Esophagus squamous epithelium (tissue), 5 donors: ENCODE measurements at regions not wholly inside any gene's neighbourhood (a gene's known extent, or its start where the extent isn't known, plus 50 kb on each side); places are given as distances from the start of the nearest gene placed in this dataset.

Source experiments
- DNase-seq: peaks from one replicate; lab custom pipeline; 2025; lab: John Stamatoyannopoulos, UW
- H3K27ac ChIP-seq, 4 donors: fragments of 200-600 bp; sonication (generic); one replicate each; pipeline ENCODE4 v1.5.1; 2016 to 2019; ENCODE audit warnings: mild to moderate bottlenecking in 1 of 4
- H3K27me3 ChIP-seq, 4 donors: fragments of 200-600 bp; sonication (generic); 1 replicate in 3 of 4; 2 replicates in 1 of 4; pipeline versions ENCODE4 v1.5.1 to v1.6.0; 2017 to 2021; ENCODE audit warnings: antibody characterized with exemption in 1 of 4
- H3K36me3 ChIP-seq, 3 donors: fragments of 200-600 bp; sonication (generic); one replicate each; pipeline ENCODE4 v1.5.1; 2016 to 2019
- H3K4me1 ChIP-seq, 3 donors: fragments of 200-600 bp; sonication (generic); one replicate each; pipeline ENCODE4 v1.5.1; 2017 to 2019
- H3K4me3 ChIP-seq, 4 donors: fragments of 200-600 bp; sonication (generic); 1 replicate in 3 of 4; 2 replicates in 1 of 4; pipeline ENCODE4 v1.5.1; 2016 to 2019; ENCODE audit warnings: mild to moderate bottlenecking in 2 of 4, moderate library complexity in 1 of 4
- H3K9me3 ChIP-seq, 3 donors: fragments of 200-600 bp; sonication (generic); one replicate each; pipeline ENCODE4 v1.5.1; 2016 to 2019
- POLR2A ChIP-seq, 4 donors: fragments of 450-650 bp; IDR thresholded peaks; one replicate each; pipeline ENCODE4 v1.6.1; 2017; ENCODE audit warnings: antibody characterized with exemption in 4 of 4, mild to moderate bottlenecking in 4 of 4, moderate library complexity in 3 of 4
- WGBS, 2 donors: methylation state at CpG; one replicate each; pipeline ENCODE4 v1.1.5; 2018; 5-methylcytosine and 5-hydroxymethylcytosine counted together
- intact Hi-C: fragments of 100-400 bp; cut with DNase I; formaldehyde crosslinking; loops from one replicate; pipeline ENCODE4 v1.15.0; 2022
- TF ChIP-seq, protein P1 (sequence below), 6 experiments: fragments of 450-650 bp in 4 of 6; fragments of 200-600 bp in 2 of 6; sonication (generic) in 2 of 6; IDR thresholded peaks; one replicate each; pipeline ENCODE4 v1.5.1; 2016 to 2019; ENCODE audit warnings: antibody characterized with exemption in 6 of 6, mild to moderate bottlenecking in 4 of 6, moderate library complexity in 4 of 6
- donor health status: DM: yes; HTN: yes; CAD: no.

DNA sequence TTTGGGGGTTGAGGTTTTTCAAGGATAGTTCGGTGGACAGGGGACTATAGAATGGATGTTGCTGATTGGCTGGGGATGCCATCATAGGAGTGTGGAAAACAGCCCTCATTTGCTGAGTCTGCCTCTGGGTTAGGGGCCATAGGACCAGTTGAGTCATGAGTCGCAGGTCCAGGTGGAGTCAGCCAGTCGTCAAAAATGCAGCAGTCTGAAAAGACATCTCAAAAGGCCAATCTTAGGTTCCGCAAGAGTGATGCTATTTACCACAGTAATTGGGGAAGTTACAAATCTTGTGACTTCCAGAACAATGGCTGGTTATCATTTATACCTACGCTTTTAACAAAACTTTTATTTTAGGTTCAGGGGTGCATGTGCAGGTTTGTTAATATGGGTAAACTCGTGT is 276.0 kb upstream of the DMRT1 start:
- peaks cover 0 to 20% (median 3%) of the 10 kb centered on the region in 3 donors for H3K4me1 ChIP-seq
- DNase-seq: no peak
- intact Hi-C loops: no loop called here
- no peaks in the 10 kb centered on the region for H3K9me3 ChIP-seq
- H3K36me3 ChIP-seq: peaks cover 0 to 13% (median 0%) of the 10 kb centered on the region in 3 donors
- H3K4me3 ChIP-seq: no peak overlapping the region
- TF ChIP-seq, protein P1, sequence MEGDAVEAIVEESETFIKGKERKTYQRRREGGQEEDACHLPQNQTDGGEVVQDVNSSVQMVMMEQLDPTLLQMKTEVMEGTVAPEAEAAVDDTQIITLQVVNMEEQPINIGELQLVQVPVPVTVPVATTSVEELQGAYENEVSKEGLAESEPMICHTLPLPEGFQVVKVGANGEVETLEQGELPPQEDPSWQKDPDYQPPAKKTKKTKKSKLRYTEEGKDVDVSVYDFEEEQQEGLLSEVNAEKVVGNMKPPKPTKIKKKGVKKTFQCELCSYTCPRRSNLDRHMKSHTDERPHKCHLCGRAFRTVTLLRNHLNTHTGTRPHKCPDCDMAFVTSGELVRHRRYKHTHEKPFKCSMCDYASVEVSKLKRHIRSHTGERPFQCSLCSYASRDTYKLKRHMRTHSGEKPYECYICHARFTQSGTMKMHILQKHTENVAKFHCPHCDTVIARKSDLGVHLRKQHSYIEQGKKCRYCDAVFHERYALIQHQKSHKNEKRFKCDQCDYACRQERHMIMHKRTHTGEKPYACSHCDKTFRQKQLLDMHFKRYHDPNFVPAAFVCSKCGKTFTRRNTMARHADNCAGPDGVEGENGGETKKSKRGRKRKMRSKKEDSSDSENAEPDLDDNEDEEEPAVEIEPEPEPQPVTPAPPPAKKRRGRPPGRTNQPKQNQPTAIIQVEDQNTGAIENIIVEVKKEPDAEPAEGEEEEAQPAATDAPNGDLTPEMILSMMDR (IDR thresholded peaks at IDR 0.05): no peak
- TF ChIP-seq POLR2A (IDR thresholded peaks at IDR 0.05): no peak
- H3K27ac ChIP-seq: no peak overlapping the region
- H3K27me3 ChIP-seq: no peaks in the 10 kb centered on the region
- 80 to 86% methylated on average over 6 of the region's 6 CpGs for WGBS, 2 donors

DNA sequence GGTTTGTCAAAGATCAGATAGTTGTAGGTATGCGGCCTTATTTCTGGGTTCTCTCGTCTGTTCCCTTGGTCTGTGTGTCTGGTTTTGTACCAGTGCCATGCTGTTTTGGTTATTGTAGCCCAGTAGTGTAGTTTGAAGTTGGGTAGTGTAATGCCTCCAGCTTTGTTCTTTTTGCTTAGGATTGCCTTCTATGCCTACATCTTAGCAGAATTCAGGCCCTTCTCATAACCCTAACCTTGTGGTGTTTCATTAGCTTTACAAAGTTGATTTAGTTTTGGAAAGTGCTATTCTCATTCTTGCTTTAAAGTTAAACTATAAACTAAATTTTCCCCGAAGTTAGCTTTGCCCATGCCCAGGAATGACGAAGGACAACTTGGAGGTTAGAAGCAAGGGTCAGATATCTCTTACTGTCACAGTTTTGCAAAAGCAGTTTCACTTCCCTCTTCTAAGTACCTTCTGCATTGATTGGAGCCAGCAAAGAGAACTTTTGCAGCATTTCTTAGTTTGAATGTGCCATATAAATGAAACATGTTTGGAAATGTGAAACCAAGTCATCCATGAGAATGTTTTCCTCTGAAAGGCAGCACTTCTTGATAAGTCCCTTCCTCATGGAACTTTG is 274.3 kb upstream of the DMRT1 start:
- TF ChIP-seq POLR2A (IDR thresholded peaks at IDR 0.05): no peak
- TF ChIP-seq, protein P1 (IDR thresholded peaks at IDR 0.05): no peak
- WGBS, 2 donors: 90 to 92% methylated on average over 4 of the region's 4 CpGs
- no peaks in the 10 kb centered on the region for H3K27me3 ChIP-seq
- peaks cover 0 to 24% (median 3%) of the 10 kb centered on the region in 3 donors for H3K4me1 ChIP-seq
- H3K27ac ChIP-seq: no peak overlapping the region
- H3K9me3 ChIP-seq: no peaks in the 10 kb centered on the region
- no peak overlapping the region for H3K4me3 ChIP-seq
- intact Hi-C loops: no loop called here
- peaks cover 0 to 13% (median 0%) of the 10 kb centered on the region in 3 donors for H3K36me3 ChIP-seq
- DNase-seq: no peak

DNA sequence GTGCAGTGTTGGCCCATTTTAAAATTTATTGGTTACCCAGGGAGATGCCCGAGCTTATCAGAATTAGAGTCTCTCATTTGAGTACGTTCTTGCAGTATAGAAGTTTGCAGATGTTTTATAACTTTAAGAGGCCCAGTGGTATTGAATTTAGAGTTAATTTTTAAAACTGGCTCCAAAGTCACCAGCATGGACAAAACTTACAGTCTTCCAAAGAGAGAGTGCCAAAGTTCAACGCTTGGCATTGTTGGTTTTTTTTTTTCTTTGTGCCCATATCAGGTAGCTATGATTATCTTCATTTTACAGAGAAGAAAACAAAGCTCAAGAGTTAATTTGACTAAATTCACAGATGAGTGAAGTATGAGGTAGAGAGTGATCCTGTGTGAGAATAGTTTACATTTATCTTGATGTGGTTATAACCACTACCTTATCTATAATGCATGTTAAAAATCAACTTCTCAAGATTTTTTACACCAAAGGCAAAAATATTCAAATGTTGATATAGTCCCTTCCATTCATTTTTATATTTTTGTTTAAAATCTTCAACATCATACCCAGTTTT is 273.7 kb upstream of the DMRT1 start:
- intact Hi-C loops: no loop called here
- peaks cover 0 to 13% (median 0%) of the 10 kb centered on the region in 3 donors for H3K36me3 ChIP-seq
- TF ChIP-seq, protein P1 (IDR thresholded peaks at IDR 0.05): no peak
- no peak for TF ChIP-seq POLR2A (IDR thresholded peaks at IDR 0.05)
- no peaks in the 10 kb centered on the region for H3K27me3 ChIP-seq
- H3K4me1 ChIP-seq: peaks cover 0 to 30% (median 3%) of the 10 kb centered on the region in 3 donors
- H3K9me3 ChIP-seq: no peaks in the 10 kb centered on the region
- DNase-seq: no peak
- no peak overlapping the region for H3K27ac ChIP-seq
- WGBS, 2 donors: 73 to 85% methylated on average over 3 of the region's 3 CpGs
- no peak overlapping the region for H3K4me3 ChIP-seq

DNA sequence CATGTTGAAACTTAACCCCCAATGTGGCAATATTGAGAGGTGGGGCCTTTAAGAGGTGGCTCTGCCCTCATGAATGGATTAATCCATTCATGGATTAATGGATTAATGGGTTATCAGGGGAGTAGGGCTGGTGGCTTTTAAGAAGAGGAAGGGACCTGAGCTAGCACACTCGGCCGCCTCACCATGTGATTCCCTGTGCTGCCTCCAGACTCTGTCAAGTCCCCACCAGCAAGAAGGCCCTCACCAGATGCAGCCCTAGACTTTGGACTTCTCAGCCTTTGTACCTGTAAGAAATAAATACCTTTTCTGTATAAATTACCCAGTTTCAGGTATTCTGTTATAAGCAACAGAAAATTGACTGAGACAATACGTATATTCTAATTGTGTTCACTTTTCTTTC is 272.2 kb upstream of the DMRT1 start:
- Histone ChIP-seq H3K36me3 (peaks cover 0 to 13% (median 0%) of the 10 kb centered on the region in 3 donors), H3K27me3 (no peaks in the 10 kb centered on the region), H3K4me3 (no peak overlapping the region), H3K27ac (no peak overlapping the region), H3K9me3 (no peaks in the 10 kb centered on the region), H3K4me1 (peaks cover 5 to 43% (median 9%) of the 10 kb centered on the region in 3 donors)
- no peak for DNase-seq
- intact Hi-C loops: no loop called here
- WGBS, 2 donors: 75 to 91% methylated on average over 3 of the region's 3 CpGs
- TF ChIP-seq, protein P1 (IDR thresholded peaks at IDR 0.05): no peak
- TF ChIP-seq POLR2A (IDR thresholded peaks at IDR 0.05): no peak

DNA sequence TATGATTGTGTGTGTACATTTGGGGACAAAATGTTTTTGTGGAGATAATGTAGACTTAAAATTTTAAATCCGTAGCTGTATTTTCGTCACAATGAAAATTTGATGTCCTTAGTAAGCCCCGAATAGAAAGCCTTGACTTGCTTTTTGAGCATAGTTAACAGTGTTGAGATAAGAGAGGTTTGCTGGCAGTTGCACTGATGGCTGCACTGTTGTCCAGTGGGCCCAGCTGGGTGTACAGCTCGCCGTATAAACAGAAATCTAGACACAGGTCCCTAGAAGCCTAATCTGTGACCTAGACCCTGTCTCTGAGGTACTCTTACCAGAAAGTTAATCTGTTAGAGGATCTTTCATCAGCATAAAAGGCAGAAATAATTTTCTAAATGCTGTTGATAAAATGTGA is 271.3 kb upstream of the DMRT1 start:
- no peak overlapping the region for H3K27ac ChIP-seq
- no peaks in the 10 kb centered on the region for H3K27me3 ChIP-seq
- WGBS, 2 donors: 84 to 85% methylated on average over 5 of the region's 5 CpGs
- H3K4me1 ChIP-seq: peaks cover 5 to 48% (median 9%) of the 10 kb centered on the region in 3 donors
- H3K36me3 ChIP-seq: peaks cover 0 to 8% (median 0%) of the 10 kb centered on the region in 3 donors
- no peak for TF ChIP-seq POLR2A (IDR thresholded peaks at IDR 0.05)
- TF ChIP-seq, protein P1 (IDR thresholded peaks at IDR 0.05): no peak
- intact Hi-C loops: no loop called here
- no peak for DNase-seq
- H3K4me3 ChIP-seq: no peak overlapping the region
- H3K9me3 ChIP-seq: no peaks in the 10 kb centered on the region
